Naive thymus-derived CD4-positive, alpha-beta T cell (primary cell): ENCODE measurements at regions not wholly inside any gene's neighbourhood (a gene's known extent, or its start where the extent isn't known, plus 50 kb on each side); places are given as distances from the start of the nearest gene placed in this dataset.

ENCODE experiments used
- ATAC-seq: fragments of 150-1000 bp; cut with Tn5 transposase; 2 replicates; pipeline ENCODE4 v1.10.0; 2021; ENCODE audit warnings: mild to moderate bottlenecking, moderate library complexity
- CTCF ChIA-PET: fragments of 350-600 bp; sonication (Branson Sonifier 250); formaldehyde crosslinking; loops from one replicate; lab custom pipeline; 2021; ENCODE audit warnings: antibody characterized with exemption; lab: Charles Lee
- POLR2A ChIA-PET: fragments of 350-600 bp; sonication (Branson Sonifier 250); formaldehyde crosslinking; loops from one replicate; lab custom pipeline; 2021; ENCODE audit warnings: antibody characterized with exemption, inconsistent platforms; lab: Charles Lee
- DNase-seq, 9 donors: peaks; one replicate each; pipeline versions ENCODE4 v3.0.0 to v3.0.0-alpha.2; 2020 to 2022; ENCODE audit warnings: mixed read lengths in 1 of 9
- H3K27ac ChIP-seq: one replicate; pipeline ENCODE4 v1.7.0; 2013; ENCODE audit warnings: mild to moderate bottlenecking, low read depth, low read length, moderate library complexity
- H3K27me3 ChIP-seq, 2 donors: one replicate each; pipeline ENCODE4 v1.7.0; 2013; ENCODE audit warnings: low read length in 2 of 2, mild to moderate bottlenecking in 2 of 2, moderate library complexity in 2 of 2; ENCODE audit not compliant: control insufficient read depth in 2 of 2, insufficient read depth in 2 of 2
- H3K36me3 ChIP-seq, 3 experiments: 1 replicate in 2 of 3; 2 replicates in 1 of 3; pipeline ENCODE4 v1.7.0; 2013; ENCODE audit warnings: low read length in 3 of 3, mild to moderate bottlenecking in 3 of 3, moderate library complexity in 1 of 3; ENCODE audit not compliant: insufficient read depth in 3 of 3, control insufficient read depth in 2 of 3
- H3K4me1 ChIP-seq, 2 donors: one replicate each; pipeline ENCODE4 v1.7.0; 2013; ENCODE audit warnings: low read length in 2 of 2, mild to moderate bottlenecking in 2 of 2, moderate library complexity in 1 of 2; ENCODE audit not compliant: control insufficient read depth in 2 of 2, insufficient read depth in 2 of 2
- H3K4me3 ChIP-seq: 2 replicates; pipeline ENCODE4 v1.7.0; 2013; ENCODE audit warnings: mild to moderate bottlenecking, low read length
- H3K9me3 ChIP-seq, 3 experiments: 1 replicate in 2 of 3; 2 replicates in 1 of 3; pipeline ENCODE4 v1.7.0; 2013; ENCODE audit warnings: low read length in 3 of 3; ENCODE audit not compliant: control insufficient read depth in 2 of 3
- H3K27ac Mint-ChIP-seq, 9 donors: one replicate each; pipeline ENCODE4 v1.8.0; 2020 to 2022; ENCODE audit warnings: mixed read lengths in 9 of 9, mild to moderate bottlenecking in 8 of 9, moderate library complexity in 5 of 9, inconsistent platforms in 2 of 9
- H3K27me3 Mint-ChIP-seq, 5 donors: one replicate each; pipeline ENCODE4 v1.8.0; 2021 to 2022; ENCODE audit warnings: mixed read lengths in 5 of 5, mild to moderate bottlenecking in 1 of 5
- H3K36me3 Mint-ChIP-seq, 5 donors: one replicate each; pipeline ENCODE4 v1.8.0; 2020 to 2022; ENCODE audit warnings: mixed read lengths in 5 of 5, mild to moderate bottlenecking in 3 of 5, inconsistent platforms in 1 of 5
- H3K4me1 Mint-ChIP-seq, 7 donors: one replicate each; pipeline ENCODE4 v1.8.0; 2020 to 2022; ENCODE audit warnings: mixed read lengths in 7 of 7, mild to moderate bottlenecking in 3 of 7, inconsistent platforms in 1 of 7
- H3K4me3 Mint-ChIP-seq, 10 donors: one replicate each; pipeline ENCODE4 v1.8.0; 2020 to 2022; ENCODE audit warnings: mild to moderate bottlenecking in 10 of 10, mixed read lengths in 10 of 10, moderate library complexity in 6 of 10, inconsistent platforms in 2 of 10
- H3K9me3 Mint-ChIP-seq, 11 donors: one replicate each; pipeline ENCODE4 v1.8.0; 2020 to 2022; ENCODE audit warnings: mixed read lengths in 11 of 11, mild to moderate bottlenecking in 4 of 11, inconsistent platforms in 1 of 11, moderate library complexity in 1 of 11
- intact Hi-C, 2 donors: fragments of 100-400 bp; cut with micrococcal nuclease; formaldehyde crosslinking; loops; one replicate each; pipeline ENCODE4 v1.15.1; 2023

GRCh38 chr3:55235416-55235815, 251.7 kb downstream of the WNT5A start:
- intact Hi-C loops, result no loop called here
- H3K36me3 Mint-ChIP-seq, result peaks cover 0 to 3% (median 0%) of the 10 kb centered on the region in 5 donors

GRCh38 chr3:55226696-55227095, 260.4 kb downstream of the WNT5A start:
- no peak overlapping the region for H3K4me3 ChIP-seq
- peaks cover 0 to 12% (median 0%) of the 10 kb centered on the region in 5 donors for H3K27me3 Mint-ChIP-seq
- DNase-seq (no peak), ATAC-seq (no peak)
- no peaks in the 10 kb centered on the region for H3K36me3 ChIP-seq
- H3K4me1 ChIP-seq, result no peaks in the 10 kb centered on the region
- H3K27ac Mint-ChIP-seq, result no peak overlapping the region
- no peak overlapping the region for H3K4me3 Mint-ChIP-seq
- no peaks in the 10 kb centered on the region for H3K27me3 ChIP-seq
- intact Hi-C loops, result no loop called here
- H3K9me3 Mint-ChIP-seq, result peaks cover 0 to 11% (median 5%) of the 10 kb centered on the region in 11 donors
- ChIA-PET POLR2A (no interaction called here), CTCF (no interaction called here)
- no peaks in the 10 kb centered on the region for H3K9me3 ChIP-seq
- H3K36me3 Mint-ChIP-seq, result no peaks in the 10 kb centered on the region
- H3K4me1 Mint-ChIP-seq, result no peaks in the 10 kb centered on the region
- no peak overlapping the region for H3K27ac ChIP-seq

More at GRCh38 chr3:55235416-55235815, 251.7 kb downstream of the WNT5A start:
- no peak overlapping the region for H3K4me3 Mint-ChIP-seq
- Histone ChIP-seq H3K4me3 (no peak overlapping the region), H3K36me3 (no peaks in the 10 kb centered on the region), H3K27ac (no peak overlapping the region), H3K9me3 (no peaks in the 10 kb centered on the region), H3K27me3 (no peaks in the 10 kb centered on the region), H3K4me1 (no peaks in the 10 kb centered on the region)
- CTCF ChIA-PET, result no interaction called here
- H3K9me3 Mint-ChIP-seq, result peaks cover 0 to 35% (median 12%) of the 10 kb centered on the region in 11 donors
- H3K4me1 Mint-ChIP-seq, result no peaks in the 10 kb centered on the region
- H3K27ac Mint-ChIP-seq, result no peak overlapping the region
- no peak for ATAC-seq
- no peak for DNase-seq
- POLR2A ChIA-PET, result no interaction called here
- no peaks in the 10 kb centered on the region for H3K27me3 Mint-ChIP-seq

- Histone ChIP-seq H3K4me3 (no peak overlapping the region), H3K27ac (no peak overlapping the region), H3K4me1 (no peaks in the 10 kb centered on the region), H3K36me3 (no peaks in the 10 kb centered on the region), H3K9me3 (no peaks in the 10 kb centered on the region), H3K27me3 (no peaks in the 10 kb centered on the region)
- H3K27ac Mint-ChIP-seq, result no peak overlapping the region
- POLR2A ChIA-PET, result no interaction called here
- H3K4me1 Mint-ChIP-seq, result no peaks in the 10 kb centered on the region
- peaks cover 4 to 35% (median 10%) of the 10 kb centered on the region in 11 donors for H3K9me3 Mint-ChIP-seq
- ATAC-seq, result no peak
- no peak for DNase-seq
- H3K36me3 Mint-ChIP-seq, result no peaks in the 10 kb centered on the region
- H3K27me3 Mint-ChIP-seq, result peaks cover 0 to 4% (median 0%) of the 10 kb centered on the region in 5 donors
- no peak overlapping the region for H3K4me3 Mint-ChIP-seq
- CTCF ChIA-PET, result no interaction called here
- intact Hi-C loops, result no loop called here
Observed at GRCh38 chr3:55218577-55218976, 268.5 kb downstream of the WNT5A start.

GRCh38 chr3:55207744-55208143, 279.4 kb downstream of the WNT5A start:
- Histone ChIP-seq H3K9me3 (no peaks in the 10 kb centered on the region), H3K36me3 (no peaks in the 10 kb centered on the region), H3K4me3 (no peak overlapping the region), H3K27ac (no peak overlapping the region), H3K27me3 (no peaks in the 10 kb centered on the region), H3K4me1 (no peaks in the 10 kb centered on the region)
- Mint-ChIP-seq H3K27ac (no peak overlapping the region), H3K27me3 (no peaks in the 10 kb centered on the region), H3K4me1 (no peaks in the 10 kb centered on the region), H3K9me3 (peaks cover 0 to 10% (median 5%) of the 10 kb centered on the region in 11 donors), H3K4me3 (no peak overlapping the region), H3K36me3 (no peaks in the 10 kb centered on the region)
- intact Hi-C loops, result no loop called here
- DNase-seq (no peak), ATAC-seq (no peak)
- ChIA-PET CTCF (no interaction called here), POLR2A (no interaction called here)

GRCh38 chr3:55205990-55206389, 278.1 kb upstream of the LRTM1 start:
- Mint-ChIP-seq H3K9me3 (peaks cover 0 to 6% (median 3%) of the 10 kb centered on the region in 11 donors), H3K27me3 (no peaks in the 10 kb centered on the region), H3K4me1 (no peaks in the 10 kb centered on the region), H3K36me3 (no peaks in the 10 kb centered on the region), H3K4me3 (no peak overlapping the region), H3K27ac (no peak overlapping the region)
- ATAC-seq, result no peak
- no peak for DNase-seq
- Histone ChIP-seq H3K27ac (no peak overlapping the region), H3K9me3 (no peaks in the 10 kb centered on the region), H3K36me3 (no peaks in the 10 kb centered on the region), H3K4me1 (no peaks in the 10 kb centered on the region), H3K27me3 (no peaks in the 10 kb centered on the region), H3K4me3 (no peak overlapping the region)
- CTCF ChIA-PET, result no interaction called here
- intact Hi-C loops, result no loop called here
- POLR2A ChIA-PET, result no interaction called here

- ChIA-PET POLR2A (no interaction called here), CTCF (no interaction called here)
- intact Hi-C loops, result no loop called here
- Histone ChIP-seq H3K9me3 (no peaks in the 10 kb centered on the region), H3K27me3 (no peaks in the 10 kb centered on the region), H3K4me1 (no peaks in the 10 kb centered on the region), H3K36me3 (no peaks in the 10 kb centered on the region), H3K4me3 (no peak overlapping the region), H3K27ac (no peak overlapping the region)
- H3K36me3 Mint-ChIP-seq, result no peaks in the 10 kb centered on the region
- DNase-seq (no peak), ATAC-seq (no peak)
- H3K4me3 Mint-ChIP-seq, result no peak overlapping the region
- peaks cover 0 to 6% (median 0%) of the 10 kb centered on the region in 11 donors for H3K9me3 Mint-ChIP-seq
- H3K27ac Mint-ChIP-seq, result no peak overlapping the region
- no peaks in the 10 kb centered on the region for H3K4me1 Mint-ChIP-seq
- H3K27me3 Mint-ChIP-seq, result no peaks in the 10 kb centered on the region
Observed at GRCh38 chr3:55204417-55204816, 276.6 kb upstream of the LRTM1 start.

GRCh38 chr3:55203546-55203945, 275.7 kb upstream of the LRTM1 start:
- H3K36me3 Mint-ChIP-seq, result no peaks in the 10 kb centered on the region

More at GRCh38 chr3:55203546-55203945, 275.7 kb upstream of the LRTM1 start:
- Histone ChIP-seq H3K4me3 (no peak overlapping the region), H3K36me3 (no peaks in the 10 kb centered on the region), H3K9me3 (no peaks in the 10 kb centered on the region), H3K27me3 (no peaks in the 10 kb centered on the region), H3K27ac (no peak overlapping the region), H3K4me1 (no peaks in the 10 kb centered on the region)
- peaks cover 0 to 13% (median 0%) of the 10 kb centered on the region in 11 donors for H3K9me3 Mint-ChIP-seq
- POLR2A ChIA-PET, result no interaction called here
- intact Hi-C loops, result no loop called here
- ATAC-seq, result no peak
- no peak for DNase-seq
- no peaks in the 10 kb centered on the region for H3K4me1 Mint-ChIP-seq
- no peak overlapping the region for H3K27ac Mint-ChIP-seq
- H3K27me3 Mint-ChIP-seq, result no peaks in the 10 kb centered on the region
- CTCF ChIA-PET, result no interaction called here
- H3K4me3 Mint-ChIP-seq, result no peak overlapping the region
